HFF-Myc (cell line): ENCODE measurements at regions not wholly inside any gene's neighbourhood (a gene's known extent, or its start where the extent isn't known, plus 50 kb on each side); places are given as distances from the start of the nearest gene placed in this dataset.

Experiments used
- DNase-seq: peaks from one replicate; pipeline ENCODE4 v3.0.0-alpha.2; 2011; ENCODE audit warnings: low read depth; ENCODE audit errors: extremely low read depth
- H3K4me3 ChIP-seq: replicated peaks from 2 replicates; pipeline ENCODE4 v1.5.1; 2011; ENCODE audit warnings: low read depth, mild to moderate bottlenecking, control low read depth, low read length
- CTCF ChIP-seq: IDR thresholded peaks from 2 replicates; pipeline ENCODE4 v1.5.1; 2012; ENCODE audit warnings: mild to moderate bottlenecking, low read depth, low read length, control low read depth; ENCODE audit errors: missing control alignments

- no peak overlapping the region for H3K4me3 ChIP-seq
- TF ChIP-seq CTCF, result no peak
- no peak for DNase-seq
Measured at GRCh38 chr10:121409466-121410104, 188.7 kb downstream of the FGFR2 start.

DNA sequence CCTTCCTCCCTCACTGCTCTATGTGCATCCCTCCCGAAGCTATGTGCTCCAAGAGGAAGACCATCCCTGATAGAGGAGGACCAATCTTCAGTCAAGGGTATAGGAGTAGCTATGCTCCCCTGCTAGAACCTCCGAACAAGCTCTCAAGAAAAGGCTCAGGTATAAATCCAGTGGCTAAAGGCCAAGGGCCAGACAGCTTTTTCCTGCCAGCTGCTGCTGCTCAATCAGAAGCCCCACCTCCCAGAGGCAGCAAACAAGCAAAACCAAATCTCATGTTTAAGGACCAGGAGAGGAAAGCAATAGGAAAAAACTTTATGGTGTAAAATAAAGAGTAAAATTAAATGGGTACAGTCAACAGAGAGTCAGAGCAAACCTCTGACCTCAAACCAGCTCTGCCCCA is 187.2 kb downstream of the FGFR2 start:
- TF ChIP-seq CTCF, result no peak
- H3K4me3 ChIP-seq, result no peak overlapping the region
- DNase-seq, result no peak

GRCh38 chr10:121413951-121414350 is 184.3 kb downstream of the FGFR2 start:
- TF ChIP-seq CTCF, result no peak
- DNase-seq, result no peak
- H3K4me3 ChIP-seq, result no peak overlapping the region

DNA sequence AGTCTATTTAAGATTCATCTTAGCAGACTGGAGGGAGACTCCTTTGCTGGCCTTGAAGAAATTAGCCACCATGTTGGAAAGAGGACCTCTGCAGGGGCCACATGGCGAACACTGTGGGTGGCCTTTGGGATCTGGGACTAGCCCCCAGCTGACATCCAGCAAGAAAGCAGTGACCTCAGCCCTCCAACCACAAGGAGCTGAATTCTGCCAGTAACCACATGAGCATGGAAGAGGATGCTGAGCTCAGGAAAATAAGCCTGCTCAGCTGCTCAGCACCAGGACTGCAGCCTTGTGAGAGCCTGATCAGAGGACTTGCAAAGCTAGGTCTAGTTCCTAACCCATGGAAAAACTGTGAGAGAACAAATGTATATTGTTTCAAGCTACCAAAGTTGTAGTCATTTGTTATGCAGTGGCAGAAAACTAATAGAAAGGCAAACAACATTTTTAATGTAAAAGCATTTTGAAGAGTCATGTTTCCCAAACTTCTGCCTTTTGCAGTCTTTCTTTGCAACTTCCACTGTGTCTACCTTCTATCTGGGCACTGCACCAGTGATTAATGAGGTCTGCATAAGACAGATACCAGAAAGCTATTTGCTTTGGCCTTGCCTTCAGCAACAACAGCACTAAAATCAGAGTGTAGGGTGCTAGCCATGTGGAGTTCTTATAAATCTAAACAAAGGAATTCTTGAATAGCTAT is 183.7 kb downstream of the FGFR2 start:
- TF ChIP-seq CTCF, result no peak
- no peak overlapping the region for H3K4me3 ChIP-seq
- DNase-seq, result no peak

DNA sequence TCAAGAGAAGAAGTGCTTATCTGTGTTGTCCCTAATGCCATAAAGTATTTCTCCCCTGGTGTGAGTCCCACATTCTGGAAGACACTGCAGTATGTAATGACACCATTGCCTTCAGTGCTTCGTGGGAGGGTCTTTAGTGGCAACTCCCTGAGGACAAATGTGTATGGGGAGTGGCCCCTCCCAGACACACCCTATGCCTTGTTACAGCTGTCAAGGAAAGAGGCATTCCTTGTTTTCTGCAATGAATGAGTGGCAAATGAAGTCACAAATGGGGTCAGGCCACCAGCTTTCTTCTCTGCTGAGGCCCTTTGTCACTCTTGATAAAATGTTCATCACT is 183.2 kb downstream of the FGFR2 start:
- H3K4me3 ChIP-seq, result no peak overlapping the region
- TF ChIP-seq CTCF, result no peak
- DNase-seq, result no peak

DNA sequence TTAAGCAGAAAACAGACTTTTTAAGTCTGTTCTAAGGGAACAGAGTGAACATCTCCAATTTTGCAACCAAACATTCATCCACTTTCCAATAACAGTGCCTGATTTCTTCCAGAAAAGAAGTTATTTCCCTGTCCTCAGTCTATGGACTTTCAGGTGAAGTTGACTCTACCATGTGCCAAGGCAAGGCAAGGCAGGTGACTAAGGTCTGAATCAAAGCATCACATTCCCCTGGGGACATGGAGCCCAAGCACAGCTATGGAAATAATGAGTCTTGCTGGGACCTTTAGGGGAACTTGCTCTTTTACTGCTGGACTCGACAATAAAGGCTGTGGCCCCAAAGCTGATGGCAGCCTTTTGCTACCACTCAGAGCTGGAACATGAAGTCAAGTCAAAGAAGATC is 182.2 kb downstream of the FGFR2 start:
- no peak for DNase-seq
- no peak for TF ChIP-seq CTCF
- H3K4me3 ChIP-seq, result no peak overlapping the region
